HG03045 (cell line): ENCODE measurements at regions not wholly inside any gene's neighbourhood (a gene's known extent, or its start where the extent isn't known, plus 50 kb on each side); places are given as distances from the start of the nearest gene placed in this dataset.
"Not testable (repeated sequence)": the region's sequence is repeated elsewhere in the genome, so short reads cannot be mapped to it uniquely, and the experiment has no call there.

ENCODE experiments used
- ATAC-seq: cut with Tn5 transposase; IDR thresholded peaks from one replicate; pipeline ENCODE4 v1.9.1; 2021; ENCODE audit warnings: mild to moderate bottlenecking, moderate library complexity; ENCODE audit not compliant: unreplicated experiment

DNA sequence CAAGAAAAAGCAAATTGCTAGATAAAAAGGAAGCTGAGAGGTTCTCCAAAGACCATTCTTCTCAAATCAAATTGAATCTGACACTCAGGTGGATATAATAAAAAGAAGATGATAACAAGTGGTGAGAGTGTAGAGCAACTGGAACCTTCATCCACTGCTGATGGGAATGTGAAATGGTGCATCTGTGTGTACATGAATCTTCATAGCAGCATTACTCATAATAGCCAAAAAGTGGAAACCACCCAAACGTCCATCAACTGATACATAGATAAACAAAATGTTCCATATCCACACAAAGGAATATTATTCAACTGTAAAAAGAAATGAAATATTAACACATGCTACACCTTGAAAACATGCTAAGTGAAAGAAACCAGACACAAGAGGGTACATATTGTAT, 357.2 kb upstream of the EPHA4 start:
- no peak for ATAC-seq

DNA sequence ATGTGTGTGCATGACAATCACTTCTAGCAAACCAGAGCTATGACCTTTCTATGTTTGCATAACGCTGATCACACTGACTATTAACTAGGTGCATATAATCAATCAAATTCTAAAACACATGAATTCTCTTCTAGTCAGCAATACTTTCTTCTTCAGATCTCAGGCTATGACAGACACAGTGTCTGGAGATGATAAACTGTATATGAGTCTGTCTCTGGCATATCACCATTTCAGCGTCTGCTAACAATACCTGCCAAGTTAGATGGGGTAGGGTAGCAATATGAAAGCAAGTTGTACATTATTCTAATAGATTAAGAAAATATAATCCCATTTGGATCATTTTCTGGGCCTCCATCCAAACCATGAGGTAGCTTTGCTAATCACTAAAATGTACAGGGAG, 354.2 kb upstream of the EPHA4 start:
- no peak for ATAC-seq

DNA sequence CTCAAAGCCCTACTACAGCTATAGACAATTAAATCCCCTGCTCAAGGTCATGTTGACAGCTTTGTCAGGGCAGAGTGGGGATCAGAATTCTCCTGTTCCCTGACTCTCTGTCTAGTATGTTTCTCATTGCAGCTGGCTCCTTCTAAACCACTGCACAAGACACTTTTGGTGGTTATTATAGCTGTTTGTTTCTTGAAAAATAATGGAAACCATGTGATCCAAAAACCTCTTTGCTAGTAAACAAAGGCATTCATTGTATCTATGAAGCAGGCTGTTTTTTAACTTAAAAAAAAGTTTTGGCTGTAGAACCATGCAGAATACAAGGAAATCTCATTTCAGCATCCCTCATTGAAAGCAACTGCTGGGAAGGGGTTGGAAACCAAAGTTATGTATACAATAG, 352.5 kb upstream of the EPHA4 start:
- no peak for ATAC-seq

DNA sequence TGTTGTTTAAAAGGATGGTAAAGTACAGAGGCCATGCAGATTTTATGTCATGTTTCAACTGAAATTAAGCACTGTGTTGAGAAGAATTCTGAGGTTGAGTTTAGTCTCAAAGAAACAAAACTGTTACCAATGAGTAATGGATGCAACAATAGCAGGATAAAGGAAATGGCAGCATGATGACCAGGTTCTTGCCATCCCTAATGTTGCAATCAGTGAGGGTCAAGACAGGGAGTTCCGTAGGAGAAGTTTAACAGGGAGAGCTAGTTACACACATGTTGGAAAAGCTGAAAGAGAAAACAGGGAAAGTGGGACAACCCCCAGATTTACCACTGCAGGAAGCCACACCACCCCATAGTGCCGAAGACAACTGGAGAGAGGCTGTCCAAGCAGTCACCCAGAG, 343.8 kb upstream of the EPHA4 start:
- ATAC-seq: no peak

DNA sequence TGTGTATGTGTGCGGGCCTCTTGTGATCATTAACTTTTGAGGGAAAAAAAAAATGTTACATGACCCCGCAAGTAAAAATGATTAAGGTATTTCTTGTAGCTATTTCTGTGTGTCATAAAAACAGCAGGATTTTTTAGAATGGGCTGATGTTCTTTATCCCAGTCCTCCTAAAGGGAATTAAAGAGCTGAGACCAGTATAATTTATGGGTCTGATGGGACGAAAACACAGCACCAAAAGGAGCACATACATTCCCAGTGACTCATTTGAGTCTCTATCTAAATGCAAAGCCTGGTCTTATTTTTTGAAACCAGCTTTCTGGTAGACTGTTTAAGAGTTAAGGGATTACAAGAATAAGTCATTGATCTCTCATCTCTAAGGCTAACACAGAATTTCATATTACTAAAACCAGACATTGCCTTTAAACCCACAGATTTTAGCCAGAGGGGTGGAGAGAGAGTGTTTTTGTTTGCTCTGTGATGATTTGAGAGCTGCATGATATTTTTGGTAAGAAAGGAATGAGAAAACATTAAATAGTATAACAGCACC, 342.3 kb upstream of the EPHA4 start:
- ATAC-seq: no peak

DNA sequence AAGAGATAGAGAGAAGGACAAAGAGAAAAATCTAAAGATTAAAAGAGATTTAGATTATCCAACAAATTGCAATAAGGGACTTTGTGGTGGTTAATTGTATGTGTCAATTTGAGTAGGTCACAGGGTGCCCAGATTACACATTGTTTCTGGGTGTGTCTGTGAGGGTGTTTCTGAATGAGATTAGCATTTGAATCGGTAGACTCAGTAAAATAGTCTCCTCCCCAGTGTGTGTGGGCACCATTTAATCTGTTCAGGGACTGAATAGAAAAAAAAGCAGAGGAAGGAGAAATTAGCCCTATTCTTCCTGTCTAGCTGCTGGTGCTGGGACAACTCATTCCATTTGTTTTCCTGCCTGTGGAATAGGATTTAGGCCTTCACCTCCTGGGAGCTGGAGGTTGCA, 339.8 kb upstream of the EPHA4 start:
- ATAC-seq: no peak

DNA sequence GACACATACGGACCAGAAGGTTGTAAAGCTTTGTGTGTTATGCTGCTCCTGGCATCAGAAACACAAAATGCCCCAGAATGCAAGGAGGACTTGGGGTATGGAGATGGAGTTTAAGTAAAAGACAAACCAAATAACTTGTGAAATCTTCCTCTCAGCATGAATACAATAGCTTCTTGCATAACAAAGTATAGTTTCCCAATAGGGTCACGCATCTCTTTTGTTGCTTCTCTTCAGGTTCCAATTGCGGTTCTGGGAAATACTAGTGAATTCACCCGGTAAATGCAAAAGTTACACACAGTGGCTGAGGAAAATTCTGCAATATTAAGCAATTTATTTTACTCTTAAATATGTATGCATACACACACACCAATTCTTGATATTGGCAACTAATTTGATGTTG, 339.2 kb upstream of the EPHA4 start:
- no peak for ATAC-seq

DNA sequence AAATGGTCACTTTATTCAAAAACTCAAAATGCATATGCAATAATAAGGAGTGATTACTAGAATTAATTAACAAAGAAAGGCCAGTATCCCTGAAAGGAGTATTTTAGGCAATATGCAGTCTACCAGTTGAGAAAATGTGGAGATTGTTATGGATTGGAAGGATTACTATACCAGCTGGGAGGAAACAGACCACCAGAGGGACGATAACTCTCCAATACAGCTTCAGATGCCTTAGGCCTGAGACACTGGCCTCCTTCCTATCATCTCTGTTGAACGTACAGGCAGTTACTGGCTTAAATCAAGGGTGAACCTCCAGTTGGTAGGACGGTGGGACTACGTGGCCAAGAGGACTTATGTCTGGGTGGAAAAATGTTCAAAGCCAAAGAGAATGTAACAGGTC, 336.4 kb upstream of the EPHA4 start:
- no peak for ATAC-seq

DNA sequence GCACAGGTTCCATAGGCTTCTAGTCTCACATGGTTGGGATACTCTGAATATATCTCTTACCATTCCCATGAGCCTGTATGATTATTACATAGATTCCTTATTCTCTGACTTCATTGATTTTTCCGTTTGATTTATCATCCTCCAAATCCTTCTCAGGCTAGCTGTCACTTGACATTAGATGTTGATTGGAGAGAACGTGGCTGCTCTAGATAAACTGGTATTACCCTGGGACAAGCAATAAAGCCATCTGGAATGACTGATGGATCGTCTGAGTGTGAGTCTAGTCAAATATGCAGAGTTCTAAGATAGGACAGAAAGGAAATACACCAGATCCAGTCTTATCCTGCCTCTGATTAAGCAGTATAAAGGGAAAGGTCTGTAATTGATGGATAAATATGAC, 325.6 kb upstream of the EPHA4 start:
- no peak for ATAC-seq

DNA sequence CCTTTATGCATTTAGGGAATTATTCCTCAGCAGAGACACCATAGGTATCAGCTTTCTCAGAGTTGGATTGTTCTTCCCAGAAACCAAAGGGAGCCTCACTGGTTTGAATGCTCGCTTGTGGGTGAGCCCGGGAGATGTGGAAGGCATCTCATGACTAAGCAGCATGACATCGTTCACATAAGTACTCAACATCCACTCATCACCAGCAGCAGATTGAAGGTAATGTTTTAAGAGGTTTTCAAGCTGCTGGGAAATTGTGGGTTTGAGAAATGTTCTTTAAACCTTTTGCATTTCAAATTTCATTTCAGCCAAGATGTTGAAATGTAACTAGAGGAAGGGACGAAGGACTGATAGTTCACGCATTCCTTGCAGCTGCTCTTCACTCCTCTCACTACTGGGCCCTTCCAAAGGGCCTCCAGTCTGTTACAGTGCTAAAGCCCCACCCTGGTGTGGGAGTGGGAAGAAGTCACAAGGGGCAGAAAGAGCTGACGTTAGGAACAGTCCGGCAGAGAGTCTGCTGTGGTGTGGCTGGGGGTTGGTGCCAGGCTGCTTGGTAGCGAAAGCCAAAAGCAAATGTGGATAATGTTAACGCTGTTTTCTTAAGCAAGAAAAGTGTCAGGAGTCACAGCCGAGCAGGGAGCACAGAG, 324.5 kb upstream of the EPHA4 start:
- no peak for ATAC-seq

DNA sequence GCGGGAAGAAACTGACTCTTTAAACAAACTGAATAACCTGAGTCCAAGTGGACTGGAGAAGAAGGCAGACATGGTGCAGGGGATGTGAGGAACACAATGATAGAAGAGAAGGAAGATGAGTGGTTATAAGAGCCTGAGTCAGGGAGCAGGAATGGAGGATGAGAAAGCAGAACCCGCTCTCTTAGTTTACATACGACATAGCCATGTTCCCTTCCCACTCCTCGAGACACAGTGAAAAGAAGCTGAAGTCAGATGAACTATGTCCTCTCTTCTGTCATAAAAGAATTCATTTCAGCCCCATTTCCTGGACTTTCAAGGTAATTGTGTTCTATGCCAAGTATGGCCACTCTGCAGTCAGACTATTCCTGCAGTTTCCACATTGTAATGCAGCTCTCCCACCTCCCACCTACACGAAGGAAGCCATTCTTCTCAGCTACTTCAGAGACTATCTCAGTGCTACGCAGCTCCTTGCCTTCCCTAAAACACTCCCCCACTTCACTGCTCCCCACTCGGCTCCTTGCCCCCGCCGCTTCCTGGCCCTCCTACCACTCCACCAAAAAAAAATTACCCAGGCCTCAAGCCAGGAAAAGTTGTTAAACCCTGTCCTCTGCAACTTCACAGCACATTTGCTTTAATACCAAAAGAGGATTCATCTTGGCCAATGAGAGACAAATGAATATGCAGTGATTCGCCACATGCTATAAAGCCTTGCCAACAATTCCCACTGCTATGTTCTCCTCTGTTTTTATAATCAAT, 323.4 kb upstream of the EPHA4 start:
- ATAC-seq: no peak

DNA sequence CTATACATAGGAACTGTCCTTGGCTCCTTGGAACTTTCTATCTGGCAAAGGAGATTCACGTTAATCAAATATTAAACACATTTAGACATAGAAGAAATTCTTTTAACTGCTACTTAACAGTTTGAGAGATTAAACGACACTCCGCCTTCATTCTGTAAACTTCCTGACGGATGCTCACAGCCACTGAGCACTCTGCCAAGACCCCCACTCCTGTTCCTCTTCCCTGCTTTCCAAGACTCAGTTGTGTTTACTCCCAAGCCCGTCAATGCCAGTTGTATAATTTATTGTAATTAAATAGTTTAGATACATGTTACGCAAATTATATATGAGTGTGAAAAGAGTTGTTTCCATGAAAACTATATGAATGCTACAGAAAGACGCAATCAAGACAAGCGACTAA, 321.4 kb upstream of the EPHA4 start:
- ATAC-seq: no peak

DNA sequence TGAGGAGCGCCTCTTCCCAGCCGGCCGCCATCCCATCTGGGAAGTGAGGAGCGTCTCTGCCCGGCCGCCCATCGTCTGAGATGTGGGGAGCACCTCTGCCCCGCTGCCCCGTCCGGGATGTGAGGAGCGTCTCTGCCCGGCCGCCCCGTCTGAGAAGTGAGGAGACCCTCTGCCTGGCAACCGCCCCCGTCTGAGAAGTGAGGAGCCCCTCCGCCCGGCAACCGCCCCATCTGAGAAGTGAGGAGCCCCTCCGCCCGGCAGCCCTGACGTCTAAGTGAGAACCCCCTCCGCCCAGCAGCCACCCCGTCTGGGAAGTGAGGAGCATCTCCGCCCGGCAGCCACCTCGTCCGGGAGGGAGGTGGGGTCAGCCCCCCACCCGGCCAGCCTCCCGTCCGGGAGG, 319.9 kb upstream of the EPHA4 start:
- not testable (repeated sequence) for ATAC-seq

DNA sequence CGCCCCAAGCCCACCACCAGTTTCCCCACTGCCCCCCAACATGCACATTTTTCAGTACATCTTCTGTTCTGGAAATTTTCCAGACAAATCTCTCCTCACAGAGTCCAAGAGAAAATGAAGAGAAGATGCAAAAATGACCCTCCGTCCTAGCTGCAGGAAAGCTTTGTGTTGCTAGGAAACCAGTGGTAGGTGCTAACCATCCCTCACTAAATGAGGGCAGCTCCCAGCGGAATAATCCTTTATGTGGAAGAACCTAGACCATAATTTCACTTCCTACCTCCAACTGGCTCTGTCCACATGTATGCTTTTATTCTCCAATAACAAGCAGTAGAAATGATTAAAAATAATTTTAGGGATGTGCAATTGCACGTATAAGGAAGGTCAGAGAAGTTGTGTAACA, 311.9 kb upstream of the EPHA4 start:
- ATAC-seq: no peak

DNA sequence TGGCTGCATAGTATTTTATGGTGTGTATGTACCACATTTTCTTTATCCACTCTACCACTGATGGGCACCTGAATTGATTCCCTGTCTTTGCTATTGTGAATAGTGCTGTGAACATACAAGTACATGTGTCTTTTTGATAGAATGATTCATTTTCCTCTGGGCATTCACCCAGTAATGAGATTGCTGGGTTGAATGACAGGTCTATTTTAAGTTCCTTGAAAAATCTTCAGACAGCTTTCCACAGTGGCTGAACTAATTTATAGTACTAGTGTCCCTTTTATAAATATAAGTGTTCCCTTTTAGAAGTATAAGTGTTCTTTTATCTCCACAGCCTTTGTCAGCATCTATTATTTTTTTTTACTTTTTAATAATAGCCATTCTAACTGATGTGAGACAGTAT, 303.9 kb upstream of the EPHA4 start:
- ATAC-seq: no peak

DNA sequence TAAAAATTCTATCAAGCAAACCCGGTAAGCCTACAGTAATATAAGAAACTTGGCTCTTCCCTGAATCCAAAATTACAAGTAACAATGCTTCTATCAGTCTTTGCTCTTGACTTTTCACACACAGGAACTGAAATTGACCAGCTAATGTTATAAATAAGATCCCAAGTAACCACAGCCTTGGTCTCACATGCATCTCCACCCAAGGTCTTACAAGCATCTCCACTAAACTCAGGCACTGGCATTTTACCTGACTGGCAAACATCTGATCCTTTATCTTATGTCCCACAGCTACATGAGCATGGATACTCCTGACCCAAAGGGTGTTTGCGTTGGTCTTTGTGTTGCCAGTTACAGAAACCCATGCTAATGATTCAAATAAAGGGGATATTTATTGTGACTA, 302.3 kb upstream of the EPHA4 start:
- no peak for ATAC-seq

DNA sequence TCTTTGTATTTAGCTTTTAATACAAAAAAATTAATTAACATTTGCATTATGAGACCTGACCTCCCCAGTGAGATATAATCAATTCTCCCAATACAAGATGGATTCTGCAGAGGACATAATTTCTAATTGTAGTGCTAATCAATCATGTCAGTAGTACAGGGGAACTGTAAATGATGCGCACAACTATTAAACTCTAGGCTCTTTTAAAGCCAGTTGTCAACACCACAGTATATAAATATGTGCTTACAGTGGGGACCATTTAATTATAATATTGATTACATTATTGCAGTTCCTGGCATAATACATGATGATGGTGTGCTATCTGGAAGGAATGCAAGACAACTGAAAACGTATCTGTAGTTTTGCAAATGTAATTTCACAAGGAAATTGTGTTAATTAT, 285.6 kb upstream of the EPHA4 start:
- no peak for ATAC-seq

DNA sequence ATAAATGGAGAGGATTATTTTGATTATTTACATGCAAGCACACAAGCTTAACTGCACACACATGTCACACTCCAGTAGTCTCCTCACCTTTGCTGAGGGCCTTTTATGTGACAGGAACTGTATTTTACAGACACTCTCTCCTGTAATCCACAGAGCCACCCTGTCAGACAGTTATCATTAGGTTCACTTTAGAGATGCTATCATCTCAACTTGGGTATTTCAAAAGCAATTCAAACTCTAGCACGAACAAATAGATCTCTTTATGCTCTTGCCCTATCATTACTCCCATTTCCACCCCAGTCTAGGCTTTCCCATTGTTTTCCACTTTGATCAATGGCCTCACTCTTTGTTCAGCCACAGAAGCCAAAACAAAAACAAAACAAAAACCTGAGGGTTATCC, 281.2 kb upstream of the EPHA4 start:
- no peak for ATAC-seq

DNA sequence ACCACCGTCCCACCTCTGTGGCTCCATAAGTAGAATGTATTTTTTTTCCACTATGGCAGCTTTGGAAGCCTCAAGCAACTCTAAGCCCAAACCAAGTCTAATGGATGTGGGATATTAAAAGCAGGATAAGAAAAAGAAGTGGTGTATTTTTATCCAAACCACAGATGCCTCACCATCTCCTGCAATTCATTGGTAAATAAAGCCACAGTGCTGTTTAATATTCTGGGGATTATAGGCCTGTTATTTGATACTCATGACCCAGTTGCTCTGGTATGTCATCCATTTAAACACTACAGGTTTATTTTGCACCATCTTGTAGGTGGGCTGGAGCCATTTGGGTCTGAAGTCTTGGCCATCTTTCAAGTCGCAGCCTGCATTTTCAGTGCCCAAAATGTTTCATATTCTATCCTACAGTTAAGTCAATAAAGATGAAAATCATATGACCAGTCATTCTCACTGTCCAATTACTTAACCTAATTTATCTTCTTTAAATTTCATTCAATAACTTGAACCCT, 279.5 kb upstream of the EPHA4 start:
- no peak for ATAC-seq

DNA sequence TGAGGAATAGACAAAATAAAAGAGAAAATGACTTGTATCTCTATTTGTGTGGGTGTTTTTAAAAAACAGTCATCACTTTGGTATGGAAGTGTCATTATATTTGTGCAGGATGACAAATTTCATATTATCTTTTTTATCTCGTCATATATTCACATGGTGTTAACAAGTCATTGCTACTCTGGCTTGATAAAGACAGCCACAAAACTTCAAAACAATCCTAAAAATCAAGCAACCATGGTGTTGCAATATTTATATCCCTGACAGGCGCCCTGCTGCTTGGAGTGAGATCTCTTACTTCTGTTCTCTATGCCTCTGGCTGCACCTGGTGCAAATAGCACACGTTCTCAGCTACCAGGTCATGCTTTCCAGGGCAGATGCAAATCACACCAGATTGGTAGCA, 278.0 kb upstream of the EPHA4 start:
- no peak for ATAC-seq

DNA sequence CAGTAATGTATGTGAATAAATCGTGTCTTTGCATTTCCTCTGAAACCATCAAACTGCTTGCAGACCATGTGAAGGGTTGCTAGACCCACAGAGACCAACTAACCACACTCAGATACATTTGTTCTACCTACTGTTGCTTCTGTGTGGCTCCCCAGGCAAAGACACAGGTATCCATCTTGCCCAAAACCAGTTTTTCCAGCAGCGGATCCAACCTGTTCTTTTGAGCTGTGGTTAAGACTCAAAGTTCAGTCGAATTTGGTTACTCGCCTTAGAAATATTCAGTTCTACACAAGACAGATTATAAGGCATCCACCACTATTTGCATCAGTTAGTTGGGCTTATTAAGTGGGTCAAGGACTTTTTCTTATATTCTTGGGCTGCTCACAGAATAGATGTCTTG, 276.2 kb upstream of the EPHA4 start:
- ATAC-seq: no peak

DNA sequence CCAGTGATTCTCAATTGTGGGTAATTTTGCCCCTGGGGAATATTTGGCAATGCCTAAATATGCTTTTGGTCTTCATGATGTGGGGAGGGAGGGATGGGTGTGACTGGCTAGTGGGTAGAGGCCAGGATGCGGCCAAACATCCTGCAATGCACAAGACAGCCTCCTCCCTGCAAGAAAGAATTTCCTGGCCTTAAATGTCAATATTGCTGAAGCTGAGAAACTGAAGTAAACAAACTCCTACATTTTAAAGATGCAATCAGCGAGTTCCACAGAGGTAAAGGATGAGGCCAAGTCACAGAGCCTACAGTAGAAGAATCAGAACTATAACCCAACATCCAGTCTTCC, 272.9 kb upstream of the EPHA4 start:
- no peak for ATAC-seq
